IMR-90 (cell line): ENCODE measurements at regions not wholly inside any gene's neighbourhood (a gene's known extent, or its start where the extent isn't known, plus 50 kb on each side); places are given as distances from the start of the nearest gene placed in this dataset.

Experiments
- ATAC-seq: fragments of 200-7000 bp; cut with Tn5 transposase; 2 replicates; pipeline ENCODE4 v1.9.1; 2020; ENCODE audit warnings: low read depth, mild to moderate bottlenecking, moderate library complexity
- BruUV-seq: library from RNA; stranded (reverse); fragments of 400-500 nt; replicated peaks from 2 replicates; lab custom pipeline; 2021; lab: Mats Ljungman, UMichigan
- CTCF ChIA-PET: fragments of 300-600 bp; formaldehyde crosslinking; extraction: SDS; loops from one replicate; lab custom pipeline; 2021; ENCODE audit warnings: antibody characterized with exemption; lab: Yijun Ruan, JAX
- POLR2A ChIA-PET: fragments of 300-600 bp; sonication (Branson Sonifier 250); formaldehyde crosslinking; loops from one replicate; lab custom pipeline; 2022; ENCODE audit warnings: antibody characterized with exemption; ENCODE audit not compliant: unreplicated experiment; lab: Charles Lee
- DNase-seq: peaks from one replicate; pipeline ENCODE4 v3.0.0; 2013
- H2AFZ ChIP-seq: replicated peaks from 2 replicates; pipeline ENCODE3; 2013; ENCODE audit warnings: low read length, mild to moderate bottlenecking; ENCODE audit not compliant: poor library complexity
- H2AK5ac ChIP-seq: 2 replicates; pipeline ENCODE4 v1.6.1; 2013; ENCODE audit warnings: low read depth, low read length, inconsistent platforms
- H2AK9ac ChIP-seq: replicated peaks from 2 replicates; pipeline ENCODE3; 2013; ENCODE audit warnings: mild to moderate bottlenecking, low read depth, low read length, moderate library complexity; ENCODE audit not compliant: poor library complexity
- H2BK120ac ChIP-seq: 2 replicates; pipeline ENCODE4 v1.6.1; 2013; ENCODE audit warnings: low read depth, low read length, inconsistent platforms
- H2BK15ac ChIP-seq: 3 replicates; pipeline ENCODE4 v1.6.1; 2013; ENCODE audit warnings: low read depth, low read length, inconsistent platforms
- H2BK20ac ChIP-seq: 2 replicates; pipeline ENCODE4 v1.6.1; 2013; ENCODE audit warnings: low read depth, mild to moderate bottlenecking, inconsistent platforms, low read length, moderate library complexity
- H2BK5ac ChIP-seq: 2 replicates; pipeline ENCODE4 v1.6.1; 2013; ENCODE audit warnings: mild to moderate bottlenecking, low read depth, low read length, inconsistent platforms; ENCODE audit not compliant: poor library complexity, severe bottlenecking
- H3K14ac ChIP-seq: replicated peaks from 2 replicates; pipeline ENCODE4 v1.6.1; 2013; ENCODE audit warnings: low read depth, low read length, inconsistent platforms
- H3K18ac ChIP-seq: 2 replicates; pipeline ENCODE4 v1.6.1; 2013; ENCODE audit warnings: low read depth, low read length, control low read depth
- H3K23ac ChIP-seq: 2 replicates; pipeline ENCODE4 v1.6.1; 2013; ENCODE audit warnings: low read depth, low read length, inconsistent platforms
- H3K27ac ChIP-seq: 2 replicates; pipeline ENCODE4 v1.5.1; 2013; ENCODE audit warnings: mild to moderate bottlenecking, control low read depth, low read length; ENCODE audit not compliant: insufficient read depth
- H3K27me3 ChIP-seq: 2 replicates; pipeline ENCODE4 v1.6.1; 2013; ENCODE audit warnings: low read length; ENCODE audit not compliant: control insufficient read depth, insufficient read depth
- H3K36me3 ChIP-seq: 2 replicates; pipeline ENCODE4 v1.6.1; 2013; ENCODE audit warnings: low read length, mixed read lengths; ENCODE audit not compliant: control insufficient read depth, insufficient read depth
- H3K4ac ChIP-seq: 2 replicates; pipeline ENCODE4 v1.6.1; 2013; ENCODE audit warnings: low read depth, low read length, inconsistent platforms
- H3K4me1 ChIP-seq: 2 replicates; pipeline ENCODE4 v1.6.1; 2013; ENCODE audit warnings: low read length, mixed read lengths; ENCODE audit not compliant: control insufficient read depth, insufficient read depth
- H3K4me2 ChIP-seq: 2 replicates; pipeline ENCODE4 v1.6.1; 2013; ENCODE audit warnings: low read depth, mild to moderate bottlenecking, control low read depth, low read length, moderate library complexity
- H3K4me3 ChIP-seq: 2 replicates; pipeline ENCODE4 v1.5.1; 2013; ENCODE audit warnings: low read depth, mild to moderate bottlenecking, control low read depth, low read length, moderate library complexity; ENCODE audit not compliant: insufficient read depth
- H3K56ac ChIP-seq: 2 replicates; pipeline ENCODE4 v1.6.1; 2013; ENCODE audit warnings: low read length, inconsistent platforms; ENCODE audit not compliant: insufficient read depth; ENCODE audit errors: extremely low read depth
- H3K79me1 ChIP-seq, 2 experiments: 2 replicates each; pipeline ENCODE4 v1.6.1; 2013; ENCODE audit warnings: low read length in 2 of 2, inconsistent platforms in 1 of 2, low read depth in 1 of 2
- H3K9ac ChIP-seq: 2 replicates; pipeline ENCODE4 v1.6.1; 2013; ENCODE audit warnings: low read depth, low read length, control low read depth
- H3K9me1 ChIP-seq: 2 replicates; pipeline ENCODE4 v1.6.1; 2013; ENCODE audit warnings: low read length, inconsistent platforms; ENCODE audit not compliant: insufficient read depth
- H3K9me3 ChIP-seq: 2 replicates; pipeline ENCODE4 v1.6.1; 2013; ENCODE audit warnings: low read length; ENCODE audit not compliant: control insufficient read depth, insufficient read depth
- H4K20me1 ChIP-seq: 2 replicates; pipeline ENCODE4 v1.6.1; 2013; ENCODE audit warnings: low read length, inconsistent platforms; ENCODE audit not compliant: insufficient read depth
- H4K5ac ChIP-seq: 2 replicates; pipeline ENCODE4 v1.6.1; 2013; ENCODE audit warnings: mild to moderate bottlenecking, low read depth, low read length, control low read depth
- H4K8ac ChIP-seq, 2 experiments: 2 replicates each; pipeline ENCODE4 v1.6.1; 2013; ENCODE audit warnings: low read depth in 2 of 2, low read length in 2 of 2, control low read depth in 1 of 2, inconsistent platforms in 1 of 2
- H4K91ac ChIP-seq: 2 replicates; pipeline ENCODE4 v1.6.1; 2013; ENCODE audit warnings: low read depth, low read length, inconsistent platforms; ENCODE audit not compliant: insufficient read depth
- BHLHE40 ChIP-seq: fragments of 150-350 bp; IDR thresholded peaks from 2 replicates; pipeline ENCODE4 v1.6.1; 2016; ENCODE audit warnings: mild to moderate bottlenecking, low read depth, low read length
- CHD1 ChIP-seq: IDR thresholded peaks from 2 replicates; pipeline ENCODE4 v1.6.1; 2012; ENCODE audit warnings: low read depth, low read length, improper control_type of control experiment
- FOS ChIP-seq: fragments of 150-350 bp; IDR thresholded peaks from 2 replicates; pipeline ENCODE4 v1.6.1; 2016; ENCODE audit warnings: low read depth, low read length
- MAFK ChIP-seq: IDR thresholded peaks from 2 replicates; pipeline ENCODE4 v1.6.1; 2012; ENCODE audit warnings: low read depth, low read length, improper control_type of control experiment
- MAZ ChIP-seq: IDR thresholded peaks from 2 replicates; pipeline ENCODE4 v1.6.1; 2012; ENCODE audit warnings: low read depth, mild to moderate bottlenecking, low read length, improper control_type of control experiment, moderate library complexity, borderline replicate concordance
- MXI1 ChIP-seq: IDR thresholded peaks from 2 replicates; pipeline ENCODE4 v1.6.1; 2012; ENCODE audit warnings: low read depth, mild to moderate bottlenecking, low read length, moderate library complexity, borderline replicate concordance
- NFE2L2 ChIP-seq: fragments of 150-350 bp; IDR thresholded peaks from 2 replicates; pipeline ENCODE4 v1.6.1; 2016; ENCODE audit warnings: low read depth, mild to moderate bottlenecking, low read length
- POLR2A ChIP-seq: IDR thresholded peaks from 2 replicates; pipeline ENCODE4 v1.6.1; 2012; ENCODE audit warnings: mild to moderate bottlenecking, low read depth, low read length
- RAD21 ChIP-seq: IDR thresholded peaks from 2 replicates; pipeline ENCODE4 v1.6.1; 2012; ENCODE audit warnings: low read length, improper control_type of control experiment
- RCOR1 ChIP-seq: IDR thresholded peaks from 2 replicates; pipeline ENCODE4 v1.6.1; 2012; ENCODE audit warnings: mild to moderate bottlenecking, low read length, improper control_type of control experiment; ENCODE audit not compliant: insufficient replicate concordance
- RFX5 ChIP-seq: IDR thresholded peaks from 2 replicates; pipeline ENCODE4 v1.8.0; 2012; ENCODE audit warnings: low read depth, mild to moderate bottlenecking, low read length, moderate library complexity
- SMC3 ChIP-seq: fragments of 150-350 bp; IDR thresholded peaks from 2 replicates; pipeline ENCODE4 v1.6.1; 2016; ENCODE audit warnings: low read depth, mild to moderate bottlenecking, antibody characterized with exemption, low read length, moderate library complexity
- WGBS, 2 experiments: methylation state at CpG; one replicate each; pipeline versions ENCODE4 v1.1.5 to v1.1.7; 2013; ENCODE audit warnings: missing lambda C conversion rate in 2 of 2; ENCODE audit not compliant: insufficient read length in 1 of 2; ENCODE audit errors: extremely low coverage in 2 of 2; 5-methylcytosine and 5-hydroxymethylcytosine counted together
- dilution Hi-C: fragments of 300-500 bp; cut with HindIII; formaldehyde crosslinking; loops from one replicate; pipeline ENCODE4 v1.14.3; 2018; ENCODE audit warnings: low sequenced_read_pairs; ENCODE audit not compliant: unreplicated experiment
- in situ Hi-C: fragments of 300-500 bp; cut with MboI; formaldehyde crosslinking; loops from 3 replicates; pipeline ENCODE4 v1.14.3; 2019; ENCODE audit warnings: low sequenced_read_pairs, inconsistent platforms, mixed read lengths
- intact Hi-C: fragments of 100-400 bp; cut with micrococcal nuclease; formaldehyde crosslinking; loops from 2 replicates; pipeline ENCODE4 v1.10.0; 2022
- TF ChIP-seq, protein P1 (sequence below): fragments of 150-350 bp; IDR thresholded peaks from 2 replicates; pipeline ENCODE4 v1.6.1; 2016; ENCODE audit warnings: low read depth, mild to moderate bottlenecking, low read length, moderate library complexity, borderline replicate concordance

DNA sequence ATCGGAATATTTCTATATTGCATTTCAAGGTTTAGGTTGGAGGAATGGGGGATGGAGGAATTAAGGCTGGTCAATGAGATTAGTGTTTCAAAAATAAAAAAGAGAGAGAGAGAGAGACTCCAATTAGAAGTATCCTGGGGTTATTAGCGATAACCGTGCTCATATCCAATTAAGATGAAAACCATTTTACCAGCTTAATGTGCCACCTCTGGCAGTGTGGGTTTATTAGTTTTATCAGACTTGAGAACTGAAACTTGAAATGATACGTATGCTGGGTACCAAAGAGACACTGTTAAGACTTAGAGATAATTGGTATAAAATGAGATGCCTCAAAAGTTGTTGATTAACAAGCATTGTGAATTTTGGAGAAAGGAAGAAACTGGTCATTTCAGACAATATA, 251.5 kb upstream of the NR2F2 start:
- no TSS peak for BruUV-seq
- CTCF ChIA-PET, result no interaction called here

More for the DNA sequence above, 251.5 kb upstream of the NR2F2 start:
- H3K9me3 ChIP-seq, result no peaks in the 10 kb centered on the region
- H2AK5ac ChIP-seq, result no peak overlapping the region
- H3K18ac ChIP-seq, result no peak overlapping the region
- H4K5ac ChIP-seq, result no peak overlapping the region
- no peak overlapping the region for H4K8ac ChIP-seq
- no peak overlapping the region for H2BK5ac ChIP-seq
- DNase-seq, result no peak
- H3K56ac ChIP-seq, result no peak overlapping the region
- H3K4me2 ChIP-seq, result no peak overlapping the region
- no peak overlapping the region for H2AK9ac ChIP-seq
- H2BK15ac ChIP-seq, result no peak overlapping the region
- no peak overlapping the region for H3K4me3 ChIP-seq
- H3K23ac ChIP-seq, result no peak overlapping the region
- WGBS, 2 experiments, result 100% methylated on average over 1 of the region's 4 CpGs; no CpG with 5 or more reads in 1 of the 2 experiments
- intact Hi-C loops, result no loop called here
- H3K79me1 ChIP-seq, result no peaks in the 10 kb centered on the region
- H3K14ac ChIP-seq, result no peak overlapping the region
- no peak overlapping the region for H4K91ac ChIP-seq
- TF ChIP-seq FOS, result no peak
- TF ChIP-seq RAD21, result no peak
- TF ChIP-seq MAZ, result no peak
- TF ChIP-seq MXI1, result no peak
- no peak for TF ChIP-seq RFX5
- no peak for TF ChIP-seq SMC3
- no peak for TF ChIP-seq CHD1
- no peak for TF ChIP-seq BHLHE40
- TF ChIP-seq, protein P1, sequence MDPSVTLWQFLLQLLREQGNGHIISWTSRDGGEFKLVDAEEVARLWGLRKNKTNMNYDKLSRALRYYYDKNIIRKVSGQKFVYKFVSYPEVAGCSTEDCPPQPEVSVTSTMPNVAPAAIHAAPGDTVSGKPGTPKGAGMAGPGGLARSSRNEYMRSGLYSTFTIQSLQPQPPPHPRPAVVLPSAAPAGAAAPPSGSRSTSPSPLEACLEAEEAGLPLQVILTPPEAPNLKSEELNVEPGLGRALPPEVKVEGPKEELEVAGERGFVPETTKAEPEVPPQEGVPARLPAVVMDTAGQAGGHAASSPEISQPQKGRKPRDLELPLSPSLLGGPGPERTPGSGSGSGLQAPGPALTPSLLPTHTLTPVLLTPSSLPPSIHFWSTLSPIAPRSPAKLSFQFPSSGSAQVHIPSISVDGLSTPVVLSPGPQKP, result no peak
- TF ChIP-seq RCOR1, result no peak
- no peak for TF ChIP-seq POLR2A
- TF ChIP-seq NFE2L2, result no peak
- TF ChIP-seq MAFK, result no peak
- H3K4ac ChIP-seq, result no peak overlapping the region
- POLR2A ChIA-PET, result no interaction called here
- H2BK20ac ChIP-seq, result no peak overlapping the region
- H3K9me1 ChIP-seq, result no peaks in the 10 kb centered on the region
- H3K36me3 ChIP-seq, result no peaks in the 10 kb centered on the region
- dilution Hi-C loops, result no loop called here
- H3K9ac ChIP-seq, result no peak overlapping the region
- in situ Hi-C loops, result no loop called here
- no peaks in the 10 kb centered on the region for H3K27me3 ChIP-seq
- no peaks in the 10 kb centered on the region for H4K20me1 ChIP-seq
- no peak overlapping the region for H3K27ac ChIP-seq
- no peak overlapping the region for H2AFZ ChIP-seq
- no peaks in the 10 kb centered on the region for H3K4me1 ChIP-seq
- no peak for ATAC-seq
- H2BK120ac ChIP-seq, result no peak overlapping the region
